DOHH2 (cell line): ENCODE measurements at regions not wholly inside any gene's neighbourhood (a gene's known extent, or its start where the extent isn't known, plus 50 kb on each side); places are given as distances from the start of the nearest gene placed in this dataset.

ENCODE experiments used
- H3F3A ChIP-seq: fragments of 200-600 bp; sonication (generic), shearing (Covaris generic); 2 replicates; pipeline ENCODE4 v1.6.0; 2016; ENCODE audit warnings: antibody characterized with exemption, mild to moderate bottlenecking; ENCODE audit not compliant: control insufficient read depth, insufficient read depth
- H3K27ac ChIP-seq: fragments of 200-600 bp; sonication (generic); 2 replicates; pipeline ENCODE4 v1.5.1; 2014; ENCODE audit warnings: low read depth, mild to moderate bottlenecking, low read length, moderate library complexity
- H3K27me3 ChIP-seq: fragments of 200-600 bp; sonication (generic); 2 replicates; pipeline ENCODE4 v1.6.1; 2014; ENCODE audit warnings: mild to moderate bottlenecking, low read length, mixed read lengths; ENCODE audit not compliant: control insufficient read depth
- H3K36me3 ChIP-seq: fragments of 200-600 bp; sonication (generic); 2 replicates; pipeline ENCODE4 v1.6.1; 2014; ENCODE audit warnings: mild to moderate bottlenecking, low read length, moderate library complexity, mixed read lengths; ENCODE audit not compliant: control insufficient read depth
- H3K4me1 ChIP-seq: fragments of 200-600 bp; sonication (generic); 2 replicates; pipeline ENCODE4 v1.6.1; 2014; ENCODE audit warnings: mild to moderate bottlenecking, low read length, mixed read lengths; ENCODE audit not compliant: control insufficient read depth
- H3K4me2 ChIP-seq: fragments of 200-600 bp; sonication (generic); 2 replicates; pipeline ENCODE4 v1.6.0; 2014; ENCODE audit warnings: mild to moderate bottlenecking, low read length, moderate library complexity
- H3K4me3 ChIP-seq: fragments of 200-600 bp; sonication (generic); 2 replicates; pipeline ENCODE4 v1.5.1; 2014; ENCODE audit warnings: mild to moderate bottlenecking, low read length, mixed read lengths
- H3K79me2 ChIP-seq: fragments of 200-600 bp; sonication (generic); 2 replicates; pipeline ENCODE4 v1.6.1; 2014; ENCODE audit warnings: mild to moderate bottlenecking, low read length, mixed read lengths; ENCODE audit not compliant: control insufficient read depth
- H3K9me2 ChIP-seq: fragments of 200-600 bp; sonication (generic); replicated peaks from 2 replicates; pipeline ENCODE4 v1.6.1; 2014; ENCODE audit warnings: mild to moderate bottlenecking, low read length, mixed read lengths; ENCODE audit not compliant: control insufficient read depth
- H3K9me3 ChIP-seq: fragments of 200-600 bp; sonication (generic); 2 replicates; pipeline ENCODE4 v1.6.1; 2014; ENCODE audit warnings: antibody characterized with exemption, low read length, mixed read lengths; ENCODE audit not compliant: control insufficient read depth, insufficient read depth
- H4K20me1 ChIP-seq: fragments of 200-600 bp; sonication (generic); 2 replicates; pipeline ENCODE4 v1.6.0; 2014; ENCODE audit warnings: low read depth, mild to moderate bottlenecking, antibody characterized with exemption, low read length, moderate library complexity; ENCODE audit not compliant: control insufficient read depth, insufficient read depth
- EZH2phosphoT487 ChIP-seq: fragments of 200-600 bp; sonication (generic); IDR thresholded peaks from 2 replicates; pipeline ENCODE4 v1.6.1; 2017; ENCODE audit warnings: borderline replicate concordance, mild to moderate bottlenecking, antibody characterized with exemption, low read length, moderate library complexity, mixed read lengths
- TF ChIP-seq, protein P1 (sequence below): fragments of 200-600 bp; sonication (generic); IDR thresholded peaks from one replicate; pipeline ENCODE4 v1.5.1; 2014; ENCODE audit warnings: antibody characterized with exemption, mild to moderate bottlenecking, low read depth, low read length; ENCODE audit not compliant: poor library complexity, severe bottlenecking

DNA sequence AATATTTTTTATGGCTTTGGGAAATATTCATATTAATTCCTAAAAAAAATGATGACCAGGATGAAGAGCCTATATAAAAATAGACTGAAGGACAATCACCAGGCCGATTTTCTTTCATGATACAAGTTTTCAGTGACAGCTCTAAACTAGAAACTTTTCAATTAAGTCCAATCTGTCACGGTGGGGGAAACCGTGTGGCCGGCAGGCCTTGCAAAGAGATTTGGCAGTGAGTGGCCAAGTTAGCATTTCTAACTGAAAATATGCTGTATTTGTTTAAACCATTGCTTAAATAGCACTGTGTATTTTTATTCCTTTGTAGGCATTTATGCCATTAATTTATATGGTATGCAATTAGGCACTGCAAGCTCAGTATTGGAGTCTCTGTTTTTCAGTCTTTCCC, 294.5 kb upstream of the NRIP1 start:
- Histone ChIP-seq H3K27ac (no peak overlapping the region), H3K4me3 (no peak overlapping the region), H3K79me2 (no peaks in the 10 kb centered on the region), H3K36me3 (no peaks in the 10 kb centered on the region), H3F3A (no peaks in the 10 kb centered on the region), H3K27me3 (no peaks in the 10 kb centered on the region), H4K20me1 (no peaks in the 10 kb centered on the region), H3K4me1 (no peaks in the 10 kb centered on the region), H3K9me2 (no peaks in the 10 kb centered on the region), H3K4me2 (no peak overlapping the region), H3K9me3 (no peaks in the 10 kb centered on the region)
- TF ChIP-seq EZH2phosphoT487, result no peak
- TF ChIP-seq, protein P1, sequence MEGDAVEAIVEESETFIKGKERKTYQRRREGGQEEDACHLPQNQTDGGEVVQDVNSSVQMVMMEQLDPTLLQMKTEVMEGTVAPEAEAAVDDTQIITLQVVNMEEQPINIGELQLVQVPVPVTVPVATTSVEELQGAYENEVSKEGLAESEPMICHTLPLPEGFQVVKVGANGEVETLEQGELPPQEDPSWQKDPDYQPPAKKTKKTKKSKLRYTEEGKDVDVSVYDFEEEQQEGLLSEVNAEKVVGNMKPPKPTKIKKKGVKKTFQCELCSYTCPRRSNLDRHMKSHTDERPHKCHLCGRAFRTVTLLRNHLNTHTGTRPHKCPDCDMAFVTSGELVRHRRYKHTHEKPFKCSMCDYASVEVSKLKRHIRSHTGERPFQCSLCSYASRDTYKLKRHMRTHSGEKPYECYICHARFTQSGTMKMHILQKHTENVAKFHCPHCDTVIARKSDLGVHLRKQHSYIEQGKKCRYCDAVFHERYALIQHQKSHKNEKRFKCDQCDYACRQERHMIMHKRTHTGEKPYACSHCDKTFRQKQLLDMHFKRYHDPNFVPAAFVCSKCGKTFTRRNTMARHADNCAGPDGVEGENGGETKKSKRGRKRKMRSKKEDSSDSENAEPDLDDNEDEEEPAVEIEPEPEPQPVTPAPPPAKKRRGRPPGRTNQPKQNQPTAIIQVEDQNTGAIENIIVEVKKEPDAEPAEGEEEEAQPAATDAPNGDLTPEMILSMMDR, result no peak

DNA sequence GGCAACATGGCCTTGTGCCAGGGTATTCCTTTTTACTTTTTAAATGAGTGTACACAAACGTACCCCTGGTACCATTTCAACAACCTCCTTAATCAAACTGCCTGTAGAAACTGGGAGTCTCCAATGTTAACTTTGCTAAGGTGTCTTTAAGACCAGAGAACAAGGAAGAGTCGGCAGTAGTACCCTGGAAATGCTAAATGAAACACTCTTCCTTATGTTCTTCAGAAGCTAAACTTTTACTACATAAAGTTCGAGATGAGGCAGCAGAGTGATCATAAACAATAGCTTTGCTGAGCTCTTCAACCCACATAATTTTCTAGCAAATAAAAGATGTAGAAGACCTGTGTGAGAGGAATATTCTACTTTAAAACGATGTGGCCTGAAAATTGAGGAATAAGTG, 297.7 kb upstream of the NRIP1 start:
- no peak for TF ChIP-seq EZH2phosphoT487
- TF ChIP-seq, protein P1, result no peak
- Histone ChIP-seq H3K9me2 (no peaks in the 10 kb centered on the region), H3K79me2 (no peaks in the 10 kb centered on the region), H3F3A (no peaks in the 10 kb centered on the region), H4K20me1 (no peaks in the 10 kb centered on the region), H3K4me1 (no peaks in the 10 kb centered on the region), H3K36me3 (no peaks in the 10 kb centered on the region), H3K9me3 (0 out of 2 replicates have a peak, but pooled peaks cover 3% of the 10 kb centered on the region), H3K27me3 (no peaks in the 10 kb centered on the region), H3K4me3 (no peak overlapping the region), H3K4me2 (no peak overlapping the region), H3K27ac (no peak overlapping the region)

- Histone ChIP-seq H3F3A (no peaks in the 10 kb centered on the region), H3K4me2 (no peak overlapping the region), H3K9me2 (no peaks in the 10 kb centered on the region), H3K36me3 (no peaks in the 10 kb centered on the region), H3K9me3 (0 out of 2 replicates have a peak, but pooled peaks cover 3% of the 10 kb centered on the region), H3K27ac (no peak overlapping the region), H3K27me3 (no peaks in the 10 kb centered on the region), H3K4me1 (no peaks in the 10 kb centered on the region), H3K79me2 (no peaks in the 10 kb centered on the region), H3K4me3 (no peak overlapping the region), H4K20me1 (no peaks in the 10 kb centered on the region)
- no peak for TF ChIP-seq EZH2phosphoT487
- TF ChIP-seq, protein P1, result no peak
Measured at GRCh38 chr21:15363921-15364320, 299.1 kb upstream of the NRIP1 start.
